ENCODE measurements at regions not wholly inside any gene's neighbourhood (a gene's known extent, or its start where the extent isn't known, plus 50 kb on each side); places are given as distances from the start of the nearest gene placed in this dataset.

GRCh38 chrX:16308773-16309172, 141.5 kb downstream of the MAGEB17 start:
- no peak overlapping the region for H3K4me3 ChIP-seq
- no peaks in the 10 kb centered on the region for H3K4me1 ChIP-seq
- intact Hi-C loops (cut with DNase I; ENCODE audit: low total_unique reads): no loop called here
- H3K27me3 ChIP-seq: no peaks in the 10 kb centered on the region
- no peak overlapping the region for H3K27ac ChIP-seq
- no peaks in the 10 kb centered on the region for H3K36me3 ChIP-seq
- no peak for TF ChIP-seq CTCF (IDR thresholded peaks at IDR 0.05)
- no peak for DNase-seq
- H3K9me3 ChIP-seq: no peaks in the 10 kb centered on the region

GRCh38 chrX:16310326-16310725, 143.0 kb downstream of the MAGEB17 start:
- no peak overlapping the region for H3K4me3 ChIP-seq
- no peaks in the 10 kb centered on the region for H3K27me3 ChIP-seq
- no peaks in the 10 kb centered on the region for H3K9me3 ChIP-seq
- intact Hi-C loops (cut with DNase I; ENCODE audit: low total_unique reads): no loop called here
- H3K27ac ChIP-seq: no peak overlapping the region
- no peaks in the 10 kb centered on the region for H3K4me1 ChIP-seq
- H3K36me3 ChIP-seq: no peaks in the 10 kb centered on the region
- no peak for TF ChIP-seq CTCF (IDR thresholded peaks at IDR 0.05)
- DNase-seq: no peak

- Histone ChIP-seq H3K9me3 (no peaks in the 10 kb centered on the region), H3K4me3 (no peak overlapping the region), H3K27me3 (no peaks in the 10 kb centered on the region), H3K27ac (no peak overlapping the region), H3K4me1 (no peaks in the 10 kb centered on the region), H3K36me3 (no peaks in the 10 kb centered on the region)
- no peak for TF ChIP-seq CTCF (IDR thresholded peaks at IDR 0.05)
- DNase-seq: no peak
- intact Hi-C loops (cut with DNase I; ENCODE audit: low total_unique reads): no loop called here
These were observed 144.4 kb downstream of the MAGEB17 start for GRCh38 chrX:16311671-16312070.

- Histone ChIP-seq H3K27ac (no peak overlapping the region), H3K27me3 (no peaks in the 10 kb centered on the region)
- TF ChIP-seq CTCF (IDR thresholded peaks at IDR 0.05): no peak
These were observed 145.7 kb downstream of the MAGEB17 start for GRCh38 chrX:16312761-16313623.

GRCh38 chrX:16316331-16316730, 149.1 kb downstream of the MAGEB17 start:
- no peak for TF ChIP-seq CTCF (IDR thresholded peaks at IDR 0.05)
- H3K27me3 ChIP-seq: no peaks in the 10 kb centered on the region
- no peak overlapping the region for H3K4me3 ChIP-seq
- no peaks in the 10 kb centered on the region for H3K36me3 ChIP-seq
- no peak for DNase-seq
- no peak overlapping the region for H3K27ac ChIP-seq
- H3K4me1 ChIP-seq: no peaks in the 10 kb centered on the region
- intact Hi-C loops (cut with DNase I; ENCODE audit: low total_unique reads): no loop called here
- H3K9me3 ChIP-seq: no peaks in the 10 kb centered on the region

More at GRCh38 chrX:16312761-16313623, 145.7 kb downstream of the MAGEB17 start:
- intact Hi-C loops (cut with DNase I; ENCODE audit: low total_unique reads): no loop called here
- Histone ChIP-seq H3K4me1 (no peaks in the 10 kb centered on the region), H3K36me3 (no peaks in the 10 kb centered on the region), H3K4me3 (no peak overlapping the region), H3K9me3 (no peaks in the 10 kb centered on the region)
- no peak for DNase-seq

Measured in tibial artery (tissue), 4 donors.